PC-9 (cell line): ENCODE measurements at regions not wholly inside any gene's neighbourhood (a gene's known extent, or its start where the extent isn't known, plus 50 kb on each side); places are given as distances from the start of the nearest gene placed in this dataset.

Source experiments
- EZH2 ChIP-seq: fragments of 200-600 bp; sonication (generic); IDR thresholded peaks from 2 replicates; pipeline ENCODE4 v1.8.0; 2017; ENCODE audit warnings: antibody characterized with exemption, low read depth
- TF ChIP-seq, protein P1 (sequence below): fragments of 200-600 bp; sonication (generic); conservative IDR thresholded peaks from 2 replicates; pipeline ENCODE4 v1.6.1; 2017; ENCODE audit warnings: mixed run types, antibody characterized with exemption, mild to moderate bottlenecking, moderate library complexity

GRCh38 chr6:84466511-84466910 is 239.1 kb upstream of the CEP162 start:
- TF ChIP-seq, protein P1, sequence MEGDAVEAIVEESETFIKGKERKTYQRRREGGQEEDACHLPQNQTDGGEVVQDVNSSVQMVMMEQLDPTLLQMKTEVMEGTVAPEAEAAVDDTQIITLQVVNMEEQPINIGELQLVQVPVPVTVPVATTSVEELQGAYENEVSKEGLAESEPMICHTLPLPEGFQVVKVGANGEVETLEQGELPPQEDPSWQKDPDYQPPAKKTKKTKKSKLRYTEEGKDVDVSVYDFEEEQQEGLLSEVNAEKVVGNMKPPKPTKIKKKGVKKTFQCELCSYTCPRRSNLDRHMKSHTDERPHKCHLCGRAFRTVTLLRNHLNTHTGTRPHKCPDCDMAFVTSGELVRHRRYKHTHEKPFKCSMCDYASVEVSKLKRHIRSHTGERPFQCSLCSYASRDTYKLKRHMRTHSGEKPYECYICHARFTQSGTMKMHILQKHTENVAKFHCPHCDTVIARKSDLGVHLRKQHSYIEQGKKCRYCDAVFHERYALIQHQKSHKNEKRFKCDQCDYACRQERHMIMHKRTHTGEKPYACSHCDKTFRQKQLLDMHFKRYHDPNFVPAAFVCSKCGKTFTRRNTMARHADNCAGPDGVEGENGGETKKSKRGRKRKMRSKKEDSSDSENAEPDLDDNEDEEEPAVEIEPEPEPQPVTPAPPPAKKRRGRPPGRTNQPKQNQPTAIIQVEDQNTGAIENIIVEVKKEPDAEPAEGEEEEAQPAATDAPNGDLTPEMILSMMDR, result no peak
- no peak for TF ChIP-seq EZH2
